Astrocyte (in vitro differentiated cells and primary cell): ENCODE measurements at regions not wholly inside any gene's neighbourhood (a gene's known extent, or its start where the extent isn't known, plus 50 kb on each side); places are given as distances from the start of the nearest gene placed in this dataset.

Experiments used
- DNase-seq: peaks from one replicate; pipeline ENCODE4 v3.0.0-alpha.2; 2010; ENCODE audit warnings: low read depth
- FAIRE-seq: peaks from 2 replicates; lab custom pipeline; 2011; peaks lifted over from hg19 to GRCh38; lab: Jason Lieb, UNC
- H2AFZ ChIP-seq: 2 replicates; pipeline ENCODE4 v1.6.0; 2012; ENCODE audit warnings: low read depth, low read length, inconsistent platforms
- H3K27ac ChIP-seq: 2 replicates; pipeline ENCODE4 v1.5.1; 2011; ENCODE audit warnings: low read depth, low read length, inconsistent platforms
- H3K27me3 ChIP-seq: 2 replicates; pipeline ENCODE4 v1.6.0; 2011; ENCODE audit warnings: low read length, inconsistent platforms; ENCODE audit not compliant: insufficient read depth
- H3K36me3 ChIP-seq: 2 replicates; pipeline ENCODE4 v1.5.1; 2011; ENCODE audit warnings: low read length, inconsistent platforms; ENCODE audit not compliant: insufficient read depth
- H3K4me1 ChIP-seq: 2 replicates; pipeline ENCODE4 v1.5.1; 2011; ENCODE audit warnings: low read length, inconsistent platforms; ENCODE audit not compliant: insufficient read depth
- H3K4me2 ChIP-seq: 2 replicates; pipeline ENCODE4 v1.6.0; 2012; ENCODE audit warnings: low read length, inconsistent platforms
- H3K4me3 ChIP-seq: 2 replicates; pipeline ENCODE4 v1.5.1; 2011; ENCODE audit warnings: low read depth, mild to moderate bottlenecking, low read length, inconsistent platforms; ENCODE audit not compliant: insufficient read depth
- H3K79me2 ChIP-seq: 2 replicates; pipeline ENCODE4 v1.6.0; 2012; ENCODE audit warnings: mild to moderate bottlenecking, low read length, inconsistent platforms; ENCODE audit not compliant: insufficient read depth
- H3K9ac ChIP-seq: 2 replicates; pipeline ENCODE4 v1.6.0; 2012; ENCODE audit warnings: mild to moderate bottlenecking, low read length, inconsistent platforms
- H3K9me3 ChIP-seq: 2 replicates; pipeline ENCODE4 v1.5.1; 2012; ENCODE audit warnings: low read depth, mild to moderate bottlenecking, low read length, inconsistent platforms; ENCODE audit not compliant: insufficient read depth
- H4K20me1 ChIP-seq: 2 replicates; pipeline ENCODE4 v1.6.0; 2012; ENCODE audit warnings: low read length, inconsistent platforms; ENCODE audit not compliant: insufficient read depth
- H3K27ac Mint-ChIP-seq: one replicate; pipeline ENCODE4 v1.8.0; 2021; ENCODE audit warnings: mild to moderate bottlenecking, mixed read lengths; ENCODE audit not compliant: unreplicated experiment
- H3K27me3 Mint-ChIP-seq: one replicate; pipeline ENCODE4 v1.8.0; 2021; ENCODE audit warnings: low read depth, mixed read lengths; ENCODE audit not compliant: unreplicated experiment
- H3K36me3 Mint-ChIP-seq: one replicate; pipeline ENCODE4 v1.8.0; 2021; ENCODE audit warnings: low read depth, mixed read lengths; ENCODE audit not compliant: unreplicated experiment
- H3K4me1 Mint-ChIP-seq: one replicate; pipeline ENCODE4 v1.8.0; 2021; ENCODE audit warnings: low read depth, mixed read lengths; ENCODE audit not compliant: unreplicated experiment
- H3K4me3 Mint-ChIP-seq: one replicate; pipeline ENCODE4 v1.8.0; 2021; ENCODE audit warnings: mild to moderate bottlenecking, moderate library complexity, mixed read lengths; ENCODE audit not compliant: unreplicated experiment
- H3K9me3 Mint-ChIP-seq: one replicate; pipeline ENCODE4 v1.8.0; 2021; ENCODE audit warnings: mild to moderate bottlenecking, mixed read lengths; ENCODE audit not compliant: unreplicated experiment
- EZH2 ChIP-seq: IDR thresholded peaks from 2 replicates; pipeline ENCODE4 v1.6.1; 2012; ENCODE audit warnings: mild to moderate bottlenecking, low read length, inconsistent platforms; ENCODE audit not compliant: insufficient read depth
- TF ChIP-seq, protein P1 (sequence below): IDR thresholded peaks from 2 replicates; pipeline ENCODE4 v1.5.1; 2011; ENCODE audit warnings: low read depth, mild to moderate bottlenecking, inconsistent platforms, low read length, moderate library complexity; ENCODE audit not compliant: insufficient read depth

DNA sequence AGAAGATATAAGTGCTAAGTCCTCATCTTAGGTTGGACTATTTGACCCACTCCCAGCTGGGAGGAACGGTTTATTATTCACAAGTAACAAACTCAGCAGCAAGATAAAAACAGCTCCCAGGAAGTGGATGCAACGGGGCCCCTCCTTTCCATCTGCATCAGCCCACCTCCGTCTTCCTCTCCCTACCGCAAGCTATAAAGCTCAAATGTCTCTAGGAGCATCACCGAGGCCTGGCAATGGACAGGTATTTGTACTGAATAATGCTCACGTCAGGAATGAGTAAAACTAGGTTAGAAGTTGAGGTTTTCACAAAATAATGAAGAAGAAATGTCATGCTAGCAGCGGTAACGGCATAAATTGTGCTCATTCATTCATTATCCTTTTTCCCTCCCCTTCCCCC is 408.7 kb upstream of the PSMD7 start:
- H3K27ac ChIP-seq: no peak overlapping the region
- no peak overlapping the region for H3K4me3 Mint-ChIP-seq

GRCh38 chr16:73886426-73886825 is 410.2 kb upstream of the PSMD7 start:
- no peak for TF ChIP-seq EZH2
- TF ChIP-seq, protein P1, sequence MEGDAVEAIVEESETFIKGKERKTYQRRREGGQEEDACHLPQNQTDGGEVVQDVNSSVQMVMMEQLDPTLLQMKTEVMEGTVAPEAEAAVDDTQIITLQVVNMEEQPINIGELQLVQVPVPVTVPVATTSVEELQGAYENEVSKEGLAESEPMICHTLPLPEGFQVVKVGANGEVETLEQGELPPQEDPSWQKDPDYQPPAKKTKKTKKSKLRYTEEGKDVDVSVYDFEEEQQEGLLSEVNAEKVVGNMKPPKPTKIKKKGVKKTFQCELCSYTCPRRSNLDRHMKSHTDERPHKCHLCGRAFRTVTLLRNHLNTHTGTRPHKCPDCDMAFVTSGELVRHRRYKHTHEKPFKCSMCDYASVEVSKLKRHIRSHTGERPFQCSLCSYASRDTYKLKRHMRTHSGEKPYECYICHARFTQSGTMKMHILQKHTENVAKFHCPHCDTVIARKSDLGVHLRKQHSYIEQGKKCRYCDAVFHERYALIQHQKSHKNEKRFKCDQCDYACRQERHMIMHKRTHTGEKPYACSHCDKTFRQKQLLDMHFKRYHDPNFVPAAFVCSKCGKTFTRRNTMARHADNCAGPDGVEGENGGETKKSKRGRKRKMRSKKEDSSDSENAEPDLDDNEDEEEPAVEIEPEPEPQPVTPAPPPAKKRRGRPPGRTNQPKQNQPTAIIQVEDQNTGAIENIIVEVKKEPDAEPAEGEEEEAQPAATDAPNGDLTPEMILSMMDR: no peak

More for the DNA sequence above, 408.7 kb upstream of the PSMD7 start:
- Histone ChIP-seq H3K4me1 (no peaks in the 10 kb centered on the region), H3K27me3 (peaks cover 15% of the 10 kb centered on the region), H3K9me3 (no peaks in the 10 kb centered on the region), H4K20me1 (no peaks in the 10 kb centered on the region), H3K79me2 (no peaks in the 10 kb centered on the region), H3K4me3 (no peak overlapping the region), H3K9ac (no peak overlapping the region), H3K4me2 (no peak overlapping the region), H3K36me3 (no peaks in the 10 kb centered on the region), H2AFZ (no peak overlapping the region)
- no peak overlapping the region for H3K27ac Mint-ChIP-seq
- TF ChIP-seq EZH2: no peak
- TF ChIP-seq, protein P1: no peak
- peaks cover 6% of the 10 kb centered on the region for H3K4me1 Mint-ChIP-seq
- no peaks in the 10 kb centered on the region for H3K9me3 Mint-ChIP-seq
- FAIRE-seq: no peak
- no peaks in the 10 kb centered on the region for H3K36me3 Mint-ChIP-seq
- DNase-seq: no peak
- H3K27me3 Mint-ChIP-seq: peaks cover 5% of the 10 kb centered on the region

DNA sequence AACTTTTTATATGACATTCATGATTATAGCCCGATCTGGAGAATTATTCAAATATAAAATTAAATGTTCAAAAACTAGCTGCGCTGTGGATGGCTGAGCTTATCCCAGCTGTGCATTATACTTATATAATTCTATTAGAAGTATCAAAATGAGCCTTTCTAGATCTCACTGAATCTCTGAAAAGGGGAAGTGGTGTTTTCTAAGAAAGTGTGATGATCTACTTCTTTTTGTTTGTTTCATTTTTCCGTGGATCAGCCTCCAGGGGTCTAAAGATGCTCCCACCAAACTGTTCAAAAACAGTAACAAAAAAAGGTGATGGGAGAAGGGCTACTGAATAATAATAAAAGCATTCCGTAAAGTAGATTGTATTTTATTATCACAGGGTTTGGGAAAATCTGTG is 411.3 kb upstream of the PSMD7 start:
- no peaks in the 10 kb centered on the region for H4K20me1 ChIP-seq
- no peak for TF ChIP-seq EZH2
- TF ChIP-seq, protein P1: no peak
- no peaks in the 10 kb centered on the region for H3K4me1 ChIP-seq
- no peak overlapping the region for H3K4me3 ChIP-seq
- DNase-seq: no peak
- H3K27ac ChIP-seq: no peak overlapping the region
- no peaks in the 10 kb centered on the region for H3K9me3 Mint-ChIP-seq
- H3K36me3 ChIP-seq: no peaks in the 10 kb centered on the region
- FAIRE-seq: no peak
- H3K4me1 Mint-ChIP-seq: peaks cover 3% of the 10 kb centered on the region
- H3K9me3 ChIP-seq: no peaks in the 10 kb centered on the region
- H2AFZ ChIP-seq: no peak overlapping the region
- no peaks in the 10 kb centered on the region for H3K79me2 ChIP-seq
- no peaks in the 10 kb centered on the region for H3K36me3 Mint-ChIP-seq
- H3K4me3 Mint-ChIP-seq: no peak overlapping the region
- no peaks in the 10 kb centered on the region for H3K27me3 Mint-ChIP-seq
- H3K27ac Mint-ChIP-seq: no peak overlapping the region
- H3K9ac ChIP-seq: no peak overlapping the region
- H3K4me2 ChIP-seq: no peak overlapping the region
- peaks cover 15% of the 10 kb centered on the region for H3K27me3 ChIP-seq

More at GRCh38 chr16:73886426-73886825, 410.2 kb upstream of the PSMD7 start:
- Histone ChIP-seq H3K79me2 (no peaks in the 10 kb centered on the region), H4K20me1 (no peaks in the 10 kb centered on the region), H3K27ac (no peak overlapping the region), H3K27me3 (peaks cover 17% of the 10 kb centered on the region), H3K4me1 (no peaks in the 10 kb centered on the region), H3K9me3 (no peaks in the 10 kb centered on the region), H3K4me3 (no peak overlapping the region), H3K9ac (no peak overlapping the region), H3K4me2 (no peak overlapping the region), H3K36me3 (no peaks in the 10 kb centered on the region), H2AFZ (no peak overlapping the region)
- Mint-ChIP-seq H3K4me1 (peaks cover 7% of the 10 kb centered on the region), H3K27me3 (peaks cover 5% of the 10 kb centered on the region), H3K27ac (no peak overlapping the region), H3K36me3 (no peaks in the 10 kb centered on the region), H3K9me3 (no peaks in the 10 kb centered on the region), H3K4me3 (no peak overlapping the region)
- no peak for FAIRE-seq
- no peak for DNase-seq
